ENCODE measurements at regions not wholly inside any gene's neighbourhood (a gene's known extent, or its start where the extent isn't known, plus 50 kb on each side); places are given as distances from the start of the nearest gene placed in this dataset.
"Not testable (repeated sequence)": the region's sequence is repeated elsewhere in the genome, so short reads cannot be mapped to it uniquely, and the experiment has no call there.

DNA sequence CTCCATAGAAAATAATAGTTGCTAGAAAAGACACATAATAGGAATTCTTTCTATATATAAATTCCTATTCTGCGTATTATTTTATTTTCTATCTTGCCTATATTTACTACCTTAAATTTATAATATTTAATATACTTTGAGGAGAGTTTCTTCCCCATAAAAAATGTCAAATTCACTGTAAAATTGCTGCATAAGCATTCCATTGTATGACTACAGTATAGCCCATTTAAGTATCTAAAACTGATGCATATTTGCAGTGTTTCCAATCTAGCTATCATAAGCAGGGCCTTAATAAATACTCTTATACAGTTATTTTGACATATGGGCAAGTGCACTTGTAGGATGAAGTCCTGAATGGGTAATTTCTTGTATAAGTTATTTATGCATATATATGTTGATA, 1088.6 kb upstream of the EPHA6 start:
- Histone ChIP-seq H3K36me3 (no peaks in the 10 kb centered on the region), H3K9me3 (no peaks in the 10 kb centered on the region; the same call in 1 of the 2 replicates), H3K4me1 (no peaks in the 10 kb centered on the region), H3K27me3 (no peaks in the 10 kb centered on the region), H3K4me3 (ENCODE audit: low read depth, low read length) (no peak overlapping the region)
- no peak for TF ChIP-seq CTCF (IDR thresholded peaks at IDR 0.05; ENCODE audit: low read depth, low read length)
- DNase-seq = no peak

DNA sequence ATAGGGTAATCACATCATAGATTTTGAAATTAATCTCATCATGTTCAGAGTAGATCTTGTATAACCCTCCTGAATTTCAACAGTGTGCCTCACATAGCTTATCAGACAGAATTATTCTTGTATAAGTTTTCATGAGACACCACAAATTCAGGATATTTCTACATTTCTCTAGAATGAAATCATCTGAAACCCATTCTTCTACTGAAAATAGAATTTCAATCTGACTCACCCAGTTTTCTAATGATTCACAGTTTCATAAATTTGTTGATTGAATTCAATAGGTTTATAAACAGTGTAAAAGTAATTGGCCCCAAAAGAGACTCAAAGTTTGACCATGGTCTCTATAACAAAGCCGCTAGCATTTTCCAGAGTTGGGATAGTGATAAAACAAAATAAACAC, 1082.6 kb upstream of the EPHA6 start:
- Histone ChIP-seq H3K4me3 (ENCODE audit: low read depth, low read length) (no peak overlapping the region), H3K27me3 (no peaks in the 10 kb centered on the region), H3K36me3 (no peaks in the 10 kb centered on the region), H3K4me1 (no peaks in the 10 kb centered on the region), H3K9me3 (no peaks in the 10 kb centered on the region; the same call in 1 of the 2 replicates)
- DNase-seq = no peak
- no peak for TF ChIP-seq CTCF (IDR thresholded peaks at IDR 0.05; ENCODE audit: low read depth, low read length)

DNA sequence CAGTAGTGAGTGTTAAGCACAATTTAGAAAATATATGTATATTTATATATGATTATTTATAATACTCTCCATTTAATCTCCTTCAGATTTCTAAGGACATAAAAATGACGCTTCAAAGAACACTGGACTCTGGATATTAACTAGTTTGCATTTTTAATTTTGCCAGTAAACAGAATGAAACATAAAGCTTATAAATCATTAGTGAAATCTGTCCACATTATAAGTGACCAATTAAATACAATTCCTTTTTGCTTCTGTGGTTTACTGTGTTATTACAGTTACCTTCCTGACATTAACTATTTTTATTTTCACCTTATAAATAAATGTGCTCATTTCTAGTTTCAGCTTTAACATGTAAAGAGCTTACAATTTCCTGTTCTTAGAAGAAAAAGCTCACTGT, 1081.1 kb upstream of the EPHA6 start:
- no peaks in the 10 kb centered on the region for H3K9me3 ChIP-seq
- no peaks in the 10 kb centered on the region for H3K36me3 ChIP-seq
- no peaks in the 10 kb centered on the region for H3K27me3 ChIP-seq
- no peak for TF ChIP-seq CTCF (IDR thresholded peaks at IDR 0.05; ENCODE audit: low read depth, low read length)
- H3K4me3 ChIP-seq (ENCODE audit: low read depth, low read length) = no peak overlapping the region
- no peak for DNase-seq
- H3K4me1 ChIP-seq = no peaks in the 10 kb centered on the region

DNA sequence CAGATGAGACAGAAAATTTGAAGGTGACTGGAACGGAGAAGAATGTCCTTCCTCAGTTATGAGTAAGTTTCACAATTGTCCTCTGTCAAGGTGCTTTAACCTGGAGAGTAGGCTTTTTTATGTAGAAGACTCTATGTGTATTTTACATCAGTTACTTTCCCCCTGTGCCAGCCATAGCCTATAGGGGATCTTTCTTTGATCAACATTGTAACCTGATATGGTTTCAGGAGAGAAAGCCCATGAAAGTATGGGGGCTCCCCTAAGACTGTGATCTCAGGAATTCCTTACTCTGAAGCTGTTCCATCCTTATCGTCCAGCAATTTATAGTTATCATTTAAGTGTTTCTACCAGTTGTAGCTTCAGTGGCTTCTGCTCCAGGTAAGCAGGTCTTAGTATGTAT, 1076.3 kb upstream of the EPHA6 start:
- no peak for TF ChIP-seq CTCF (IDR thresholded peaks at IDR 0.05; ENCODE audit: low read depth, low read length)
- Histone ChIP-seq H3K27me3 (no peaks in the 10 kb centered on the region), H3K4me1 (no peaks in the 10 kb centered on the region), H3K36me3 (no peaks in the 10 kb centered on the region), H3K4me3 (ENCODE audit: low read depth, low read length) (no peak overlapping the region), H3K9me3 (no peaks in the 10 kb centered on the region)
- DNase-seq = no peak

DNA sequence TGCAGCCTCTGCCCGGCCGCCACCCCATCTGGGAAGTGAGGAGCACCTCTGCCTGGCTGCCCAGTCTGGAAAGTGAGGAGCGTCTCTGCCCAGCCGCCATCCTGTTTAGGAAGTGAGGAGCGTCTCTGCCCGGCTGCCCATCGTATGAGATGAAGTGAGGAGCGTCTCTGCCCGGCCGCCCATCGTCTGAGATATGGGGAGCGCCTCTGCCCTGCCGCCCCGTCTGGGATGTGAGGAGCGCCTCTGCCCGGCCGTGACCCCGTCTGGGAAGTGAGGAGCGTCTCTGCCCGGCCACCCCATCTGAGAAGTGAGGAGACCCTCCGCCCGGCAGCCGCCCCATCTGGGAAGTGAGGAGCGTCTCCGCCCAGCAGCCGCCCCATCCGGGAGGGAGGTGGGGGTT, 1069.5 kb upstream of the EPHA6 start:
- not testable (repeated sequence) for H3K4me1 ChIP-seq; H3K9me3 ChIP-seq; DNase-seq; H3K27me3 ChIP-seq; H3K36me3 ChIP-seq; H3K4me3 ChIP-seq (ENCODE audit: low read depth, low read length)

DNA sequence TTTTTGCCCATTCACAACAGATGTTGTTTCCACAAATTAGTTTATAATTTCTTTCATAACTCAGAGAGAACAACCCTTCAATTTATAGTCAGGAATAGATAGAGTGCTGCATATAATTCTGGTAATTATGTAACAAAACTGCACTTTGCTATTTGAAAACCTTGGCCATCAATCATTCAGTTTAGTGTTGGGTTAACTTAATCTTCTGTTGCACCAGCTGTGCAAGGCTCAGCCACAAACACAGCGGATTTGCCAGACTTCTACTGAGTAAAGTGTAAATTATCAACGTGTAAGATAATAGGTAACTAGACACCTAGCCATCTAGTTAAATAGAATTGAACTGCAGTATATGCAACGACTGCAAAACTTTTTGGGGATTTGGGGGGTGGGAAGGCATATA, 1064.3 kb upstream of the EPHA6 start:
- H3K27me3 ChIP-seq = no peaks in the 10 kb centered on the region
- no peaks in the 10 kb centered on the region for H3K36me3 ChIP-seq
- no peak overlapping the region for H3K4me3 ChIP-seq (ENCODE audit: low read depth, low read length)
- no peak for TF ChIP-seq CTCF (IDR thresholded peaks at IDR 0.05; ENCODE audit: low read depth, low read length)
- no peaks in the 10 kb centered on the region for H3K9me3 ChIP-seq
- DNase-seq = no peak
- no peaks in the 10 kb centered on the region for H3K4me1 ChIP-seq

GRCh38 chr3:95751509-95751908, 1062.9 kb upstream of the EPHA6 start:
- no peaks in the 10 kb centered on the region for H3K4me1 ChIP-seq
- H3K36me3 ChIP-seq = no peaks in the 10 kb centered on the region
- no peaks in the 10 kb centered on the region for H3K9me3 ChIP-seq
- no peaks in the 10 kb centered on the region for H3K27me3 ChIP-seq
- no peak for DNase-seq
- TF ChIP-seq CTCF (IDR thresholded peaks at IDR 0.05; ENCODE audit: low read depth, low read length) = peak; percentile 24
- H3K4me3 ChIP-seq (ENCODE audit: low read depth, low read length) = no peak overlapping the region
